H9 (cell line): ENCODE measurements at regions not wholly inside any gene's neighbourhood (a gene's known extent, or its start where the extent isn't known, plus 50 kb on each side); places are given as distances from the start of the nearest gene placed in this dataset.

Source experiments
- DNase-seq: peaks from one replicate; pipeline ENCODE4 v3.0.0-alpha.2; 2017
- H2AFZ ChIP-seq: one replicate; pipeline ENCODE4 v1.6.1; 2013; ENCODE audit warnings: mild to moderate bottlenecking, low read length, control low read depth, moderate library complexity
- H2AK5ac ChIP-seq: 2 replicates; pipeline ENCODE4 v1.6.1; 2013; ENCODE audit warnings: low read length, control low read depth, mixed read lengths; ENCODE audit not compliant: insufficient read length
- H2BK120ac ChIP-seq: one replicate; pipeline ENCODE4 v1.6.1; 2013; ENCODE audit warnings: low read depth, mild to moderate bottlenecking, low read length, control low read depth, inconsistent platforms; ENCODE audit not compliant: poor library complexity, severe bottlenecking
- H2BK12ac ChIP-seq: 2 replicates; pipeline ENCODE4 v1.6.1; 2013; ENCODE audit warnings: low read length, control low read depth, mixed read lengths, low read depth; ENCODE audit not compliant: insufficient read length
- H2BK15ac ChIP-seq: 2 replicates; pipeline ENCODE4 v1.6.1; 2013; ENCODE audit warnings: low read depth, low read length, control low read depth
- H2BK20ac ChIP-seq: one replicate; pipeline ENCODE4 v1.6.1; 2013; ENCODE audit warnings: low read depth, mild to moderate bottlenecking, low read length, control low read depth, inconsistent platforms; ENCODE audit not compliant: poor library complexity, severe bottlenecking
- H2BK5ac ChIP-seq: 2 replicates; pipeline ENCODE4 v1.6.1; 2013; ENCODE audit warnings: low read length, control low read depth, mixed read lengths; ENCODE audit not compliant: insufficient read length
- H3K14ac ChIP-seq: 2 replicates; pipeline ENCODE4 v1.6.1; 2013; ENCODE audit warnings: low read length, control low read depth; ENCODE audit not compliant: insufficient read depth
- H3K18ac ChIP-seq: 2 replicates; pipeline ENCODE4 v1.6.1; 2013; ENCODE audit warnings: low read depth, mild to moderate bottlenecking, mixed read lengths, low read length, control low read depth; ENCODE audit not compliant: insufficient read length
- H3K23ac ChIP-seq: 2 replicates; pipeline ENCODE4 v1.6.1; 2013; ENCODE audit warnings: low read length, control low read depth, mixed read lengths, low read depth; ENCODE audit not compliant: insufficient read length
- H3K23me2 ChIP-seq: 2 replicates; pipeline ENCODE4 v1.6.1; 2013; ENCODE audit warnings: low read depth, mild to moderate bottlenecking, mixed read lengths, low read length, control low read depth; ENCODE audit not compliant: insufficient read length, poor library complexity, severe bottlenecking
- H3K27ac ChIP-seq: 2 replicates; pipeline ENCODE4 v1.5.1; 2013; ENCODE audit warnings: low read length, control low read depth, mixed read lengths, low read depth; ENCODE audit not compliant: insufficient read length
- H3K27me3 ChIP-seq: 2 replicates; pipeline ENCODE4 v1.6.1; 2013; ENCODE audit warnings: low read length, control low read depth, inconsistent platforms; ENCODE audit not compliant: insufficient read depth
- H3K4ac ChIP-seq: 2 replicates; pipeline ENCODE4 v1.6.1; 2013; ENCODE audit warnings: low read depth, mild to moderate bottlenecking, control low read depth, inconsistent platforms, low read length, moderate library complexity
- H3K4me1 ChIP-seq: 2 replicates; pipeline ENCODE4 v1.6.1; 2013; ENCODE audit warnings: low read length, control low read depth, inconsistent platforms; ENCODE audit not compliant: insufficient read depth
- H3K4me2 ChIP-seq: 2 replicates; pipeline ENCODE4 v1.6.1; 2013; ENCODE audit warnings: low read length, control low read depth, mixed read lengths; ENCODE audit not compliant: insufficient read length, insufficient read depth
- H3K56ac ChIP-seq: 2 replicates; pipeline ENCODE4 v1.6.1; 2013; ENCODE audit warnings: low read depth, mild to moderate bottlenecking, mixed read lengths, low read length, control low read depth; ENCODE audit not compliant: insufficient read length
- H3K79me1 ChIP-seq: 2 replicates; pipeline ENCODE4 v1.6.1; 2013; ENCODE audit warnings: low read depth, mild to moderate bottlenecking, moderate library complexity, low read length, control low read depth, inconsistent platforms; ENCODE audit not compliant: insufficient read depth, poor library complexity, severe bottlenecking
- H3K79me2 ChIP-seq: 2 replicates; pipeline ENCODE4 v1.6.1; 2013; ENCODE audit warnings: low read length, control low read depth, inconsistent platforms; ENCODE audit not compliant: insufficient read depth
- H3K9ac ChIP-seq: 2 replicates; pipeline ENCODE4 v1.6.1; 2013; ENCODE audit warnings: low read length, control low read depth, mixed read lengths; ENCODE audit not compliant: insufficient read length; ENCODE audit errors: extremely low read depth
- H3K9me3 ChIP-seq: one replicate; pipeline ENCODE4 v1.6.1; 2013; ENCODE audit warnings: low read depth, low read length, inconsistent platforms; ENCODE audit not compliant: control insufficient read depth
- H3T11ph ChIP-seq: one replicate; pipeline ENCODE4 v1.6.1; 2013; ENCODE audit warnings: mild to moderate bottlenecking, low read length, control low read depth, inconsistent platforms
- H4K20me1 ChIP-seq: one replicate; pipeline ENCODE4 v1.6.1; 2013; ENCODE audit not compliant: control insufficient read depth, insufficient read length, insufficient read depth
- H4K5ac ChIP-seq: 2 replicates; pipeline ENCODE4 v1.6.1; 2013; ENCODE audit warnings: low read depth, mild to moderate bottlenecking, mixed read lengths, low read length, control low read depth; ENCODE audit not compliant: insufficient read length
- H4K8ac ChIP-seq: replicated peaks from 2 replicates; pipeline ENCODE4 v1.6.1; 2013; ENCODE audit warnings: low read length, control low read depth, mixed read lengths, low read depth; ENCODE audit not compliant: insufficient read length
- H4K91ac ChIP-seq: 2 replicates; pipeline ENCODE4 v1.6.1; 2013; ENCODE audit warnings: low read depth, mild to moderate bottlenecking, moderate library complexity, mixed read lengths, low read length, control low read depth; ENCODE audit not compliant: insufficient read length
- H3K27ac Mint-ChIP-seq, 3 experiments: 2 replicates in 2 of 3; 3 replicates in 1 of 3; pipeline ENCODE4 v1.8.0; 2020 to 2021; ENCODE audit warnings: mixed read lengths in 3 of 3, mild to moderate bottlenecking in 1 of 3, moderate library complexity in 1 of 3
- H3K27me3 Mint-ChIP-seq: 2 replicates; pipeline ENCODE4 v1.8.0; 2021; ENCODE audit warnings: low read depth, mild to moderate bottlenecking, moderate library complexity, mixed read lengths
- H3K36me3 Mint-ChIP-seq, 3 experiments: 2 replicates in 2 of 3; 3 replicates in 1 of 3; pipeline ENCODE4 v1.8.0; 2020 to 2021; ENCODE audit warnings: low read depth in 3 of 3, mixed read lengths in 3 of 3; ENCODE audit not compliant: insufficient read depth in 1 of 3
- H3K4me1 Mint-ChIP-seq, 2 experiments: 2 replicates each; pipeline ENCODE4 v1.8.0; 2020; ENCODE audit warnings: mixed read lengths in 2 of 2
- H3K4me3 Mint-ChIP-seq, 2 experiments: 2 replicates in 1 of 2; 3 replicates in 1 of 2; pipeline ENCODE4 v1.8.0; 2020 to 2021; ENCODE audit warnings: mild to moderate bottlenecking in 2 of 2, mixed read lengths in 2 of 2, moderate library complexity in 1 of 2
- H3K9me3 Mint-ChIP-seq, 2 experiments: 2 replicates in 1 of 2; 3 replicates in 1 of 2; pipeline ENCODE4 v1.8.0; 2020; ENCODE audit warnings: mild to moderate bottlenecking in 2 of 2, mixed read lengths in 2 of 2, moderate library complexity in 1 of 2
- CTCF ChIP-seq: fragments of 200-600 bp; sonication (generic); conservative IDR thresholded peaks from 3 replicates; pipeline ENCODE4 v1.8.0; 2021; ENCODE audit warnings: antibody characterized with exemption, mild to moderate bottlenecking
- WGBS: extraction: QIAGEN DNeasy Blood & Tissue Kit; methylation state at CpG from one replicate; pipeline ENCODE4 v1.1.7; 2013; ENCODE audit warnings: missing lambda C conversion rate, low lambda C conversion rate, mixed read lengths; ENCODE audit not compliant: insufficient read length; ENCODE audit errors: extremely low coverage; 5-methylcytosine and 5-hydroxymethylcytosine counted together

DNA sequence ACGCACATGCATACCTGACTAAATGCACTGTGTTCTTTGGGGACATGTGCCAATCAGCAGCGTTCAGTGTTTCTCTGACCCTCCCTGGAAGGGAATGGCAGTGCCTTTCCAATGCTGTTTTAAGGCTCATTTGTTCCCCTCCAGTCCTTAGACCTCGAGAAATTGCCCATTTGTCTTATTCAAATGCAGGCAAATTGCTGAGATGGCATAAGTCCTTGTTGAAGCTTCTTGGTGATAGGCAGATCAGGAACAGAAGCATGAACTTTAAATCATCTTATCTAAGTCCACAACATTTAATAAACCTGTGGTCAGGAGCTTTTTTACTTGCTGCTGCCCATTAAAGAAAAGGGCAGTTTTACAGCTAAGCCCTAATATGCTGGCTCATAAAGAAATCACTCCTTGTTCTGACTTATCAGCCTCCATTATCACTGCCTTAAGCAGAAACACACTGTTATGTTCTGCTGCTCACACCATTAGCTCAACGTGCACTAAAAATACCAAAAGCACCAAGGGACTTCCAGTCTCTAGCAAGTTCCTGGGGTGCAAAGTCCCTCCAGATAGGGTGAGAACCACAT, 112.9 kb upstream of the LRFN2 start:
- Mint-ChIP-seq H3K4me3 (no peak overlapping the region), H3K4me1 (peaks cover 11 to 12% of the 10 kb centered on the region in 2 experiments), H3K9me3 (no peaks in the 10 kb centered on the region), H3K27ac (peak overlapping the region in 1 of 3 experiments; percentile 66; a peak in 1 of 7 replicates), H3K36me3 (peaks cover 0 to 1% (median 0%) of the 10 kb centered on the region in 3 experiments; a peak in 1 of 7 replicates), H3K27me3 (no peaks in the 10 kb centered on the region; the same call in none of the 2 replicates)
- Histone ChIP-seq H2BK5ac (no peak overlapping the region), H2BK120ac (no peak overlapping the region), H4K8ac (no peak overlapping the region), H3K23me2 (no peaks in the 10 kb centered on the region), H2BK20ac (no peak overlapping the region), H3K4ac (no peak overlapping the region), H4K20me1 (no peaks in the 10 kb centered on the region), H4K91ac (no peak overlapping the region), H3K14ac (no peak overlapping the region), H3K4me2 (no peak overlapping the region), H3K4me1 (peaks cover under 1% of the 10 kb centered on the region; the same call in 1 of the 2 replicates), H3K79me2 (no peaks in the 10 kb centered on the region), H2AK5ac (no peak overlapping the region), H2BK12ac (no peak overlapping the region), H3K27ac (no peak overlapping the region), H2BK15ac (no peak overlapping the region), H3K79me1 (no peaks in the 10 kb centered on the region), H3K9me3 (no peaks in the 10 kb centered on the region), H3K56ac (no peak overlapping the region), H2AFZ (no peak overlapping the region), H3K23ac (no peak overlapping the region), H3K9ac (no peak overlapping the region), H3K27me3 (no peaks in the 10 kb centered on the region), H3K18ac (no peak overlapping the region), H4K5ac (no peak overlapping the region), H3T11ph (no peak overlapping the region)
- no CpG with 5 or more reads among the region's 4 CpGs for WGBS
- DNase-seq: no peak
- TF ChIP-seq CTCF: no peak
